GM20000 (cell line): ENCODE measurements at regions not wholly inside any gene's neighbourhood (a gene's known extent, or its start where the extent isn't known, plus 50 kb on each side); places are given as distances from the start of the nearest gene placed in this dataset.

Experiments used
- DNase-seq: peaks from one replicate; pipeline ENCODE4 v3.0.0; 2012; ENCODE audit warnings: low spot score
- CTCF ChIP-seq: IDR thresholded peaks from 2 replicates; pipeline ENCODE4 v1.5.1; 2012; ENCODE audit warnings: mild to moderate bottlenecking, control low read depth; ENCODE audit errors: extremely low read depth, missing control alignments

GRCh38 chr19:30150626-30151025 is 208.6 kb downstream of the URI1 start:
- no peak for DNase-seq
- TF ChIP-seq CTCF: no peak

- no peak for DNase-seq
- no peak for TF ChIP-seq CTCF
Observed at GRCh38 chr19:30151081-30151480, 209.0 kb downstream of the URI1 start.

- TF ChIP-seq CTCF: no peak
- DNase-seq: no peak
Observed at GRCh38 chr19:30152510-30153291, 210.7 kb downstream of the URI1 start.

GRCh38 chr19:30153326-30154210 is 211.5 kb downstream of the URI1 start:
- no peak for TF ChIP-seq CTCF
- DNase-seq: peak; percentile 78

GRCh38 chr19:30154410-30154809 is 212.4 kb downstream of the URI1 start:
- TF ChIP-seq CTCF: no peak
- DNase-seq: no peak

GRCh38 chr19:30155381-30156200 is 213.6 kb downstream of the URI1 start:
- no peak for TF ChIP-seq CTCF
- DNase-seq: no peak
